GM23338 (cell line): ENCODE measurements at regions not wholly inside any gene's neighbourhood (a gene's known extent, or its start where the extent isn't known, plus 50 kb on each side); places are given as distances from the start of the nearest gene placed in this dataset.

Experiments
- CREB1 ChIP-seq: fragments of 250-450 bp; sonication (Bioruptor Pico); IDR thresholded peaks from 2 replicates; pipeline ENCODE4 v1.5.0; 2020; ENCODE audit warnings: low read depth, mild to moderate bottlenecking, moderate library complexity
- CTCF ChIP-seq, 2 experiments: fragments of 200-600 bp in 1 of 2; sonication (generic) in 1 of 2; conservative IDR thresholded peaks; 2 replicates each; pipeline versions ENCODE4 v1.5.1 to v1.6.1; 2016 to 2017; ENCODE audit warnings: antibody characterized with exemption in 2 of 2, low read depth in 2 of 2, mild to moderate bottlenecking in 2 of 2, moderate library complexity in 1 of 2
- EZH2 ChIP-seq: fragments of 200-600 bp; sonication (generic); IDR thresholded peaks from one replicate; pipeline ENCODE4 v1.8.0; 2017; ENCODE audit warnings: antibody characterized with exemption, mild to moderate bottlenecking, low read depth; ENCODE audit not compliant: unreplicated experiment
- EZH2phosphoT487 ChIP-seq: fragments of 200-600 bp; sonication (generic); IDR thresholded peaks from one replicate; pipeline ENCODE4 v1.8.1; 2018; ENCODE audit warnings: antibody characterized with exemption; ENCODE audit not compliant: unreplicated experiment
- JUNB ChIP-seq: IDR thresholded peaks from one replicate; pipeline ENCODE4 v1.6.1; 2016; ENCODE audit warnings: antibody characterized with exemption; ENCODE audit not compliant: unreplicated experiment
- POLR2AphosphoS5 ChIP-seq: IDR thresholded peaks from 2 replicates; pipeline ENCODE4 v1.6.1; 2016; ENCODE audit warnings: antibody characterized with exemption, low read depth
- REST ChIP-seq: IDR thresholded peaks from one replicate; pipeline ENCODE4 v1.6.1; 2018; ENCODE audit warnings: antibody characterized with exemption; ENCODE audit not compliant: unreplicated experiment
- ZNF114 ChIP-seq: fragments of 250-450 bp; sonication (Bioruptor Pico); IDR thresholded peaks from 2 replicates; pipeline ENCODE4 v1.5.0; 2020; ENCODE audit warnings: mild to moderate bottlenecking, moderate library complexity
- ZNF331 ChIP-seq: fragments of 250-450 bp; sonication (Bioruptor Pico); IDR thresholded peaks from 2 replicates; pipeline ENCODE4 v1.5.0; 2020; ENCODE audit warnings: low read depth, mild to moderate bottlenecking, moderate library complexity
- ZNF462 ChIP-seq: fragments of 250-450 bp; sonication (Bioruptor Pico); IDR thresholded peaks from 2 replicates; pipeline ENCODE4 v1.5.0; 2020; ENCODE audit warnings: mild to moderate bottlenecking, moderate library complexity

GRCh38 chr2:150097402-150097801 is 390.1 kb downstream of the RND3 start:
- TF ChIP-seq EZH2 (no peak), CTCF (conservative IDR thresholded peaks at IDR 0.05; ENCODE audit: low read depth in 2 of 2) (no peak), EZH2phosphoT487 (no peak), JUNB (no peak), REST (no peak), ZNF462 (CRISPR knock-in tag) (no peak), POLR2AphosphoS5 (no peak), ZNF331 (CRISPR knock-in tag) (no peak), CREB1 (CRISPR knock-in tag) (no peak), ZNF114 (CRISPR knock-in tag) (no peak)
